Panc1 (cell line): ENCODE measurements at regions not wholly inside any gene's neighbourhood (a gene's known extent, or its start where the extent isn't known, plus 50 kb on each side); places are given as distances from the start of the nearest gene placed in this dataset.
"Not testable (repeated sequence)": the region's sequence is repeated elsewhere in the genome, so short reads cannot be mapped to it uniquely, and the experiment has no call there.

ENCODE experiments used
- POLR2AphosphoS5 ChIP-seq: IDR thresholded peaks from 2 replicates; pipeline ENCODE4 v1.6.1; 2012; ENCODE audit warnings: mild to moderate bottlenecking, low read depth, low read length, moderate library complexity
- TF ChIP-seq, protein P1 (sequence below): fragments of 450-650 bp; IDR thresholded peaks from 2 replicates; pipeline ENCODE4 v1.5.1; 2017; ENCODE audit warnings: mild to moderate bottlenecking

DNA sequence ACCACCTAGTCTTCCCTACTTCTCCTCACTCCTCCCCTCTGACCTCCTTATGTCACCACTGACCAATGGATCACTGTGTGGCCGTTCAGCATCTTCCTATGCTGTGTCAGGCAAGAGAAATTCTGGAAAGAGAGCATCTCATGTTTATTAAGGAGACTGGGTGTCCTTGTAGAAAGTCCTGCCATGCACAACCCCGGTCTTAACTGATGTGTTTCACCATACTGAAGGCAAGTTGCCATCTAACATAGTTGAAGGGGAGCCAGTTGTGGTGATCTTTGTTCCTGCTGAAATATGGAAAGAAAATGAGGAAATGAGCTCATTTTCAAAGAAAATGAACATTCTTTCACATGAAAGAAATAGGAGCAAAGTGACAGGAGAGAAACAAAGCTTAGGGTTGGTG, 167.3 kb downstream of the ANKRD36B start:
- TF ChIP-seq, protein P1, sequence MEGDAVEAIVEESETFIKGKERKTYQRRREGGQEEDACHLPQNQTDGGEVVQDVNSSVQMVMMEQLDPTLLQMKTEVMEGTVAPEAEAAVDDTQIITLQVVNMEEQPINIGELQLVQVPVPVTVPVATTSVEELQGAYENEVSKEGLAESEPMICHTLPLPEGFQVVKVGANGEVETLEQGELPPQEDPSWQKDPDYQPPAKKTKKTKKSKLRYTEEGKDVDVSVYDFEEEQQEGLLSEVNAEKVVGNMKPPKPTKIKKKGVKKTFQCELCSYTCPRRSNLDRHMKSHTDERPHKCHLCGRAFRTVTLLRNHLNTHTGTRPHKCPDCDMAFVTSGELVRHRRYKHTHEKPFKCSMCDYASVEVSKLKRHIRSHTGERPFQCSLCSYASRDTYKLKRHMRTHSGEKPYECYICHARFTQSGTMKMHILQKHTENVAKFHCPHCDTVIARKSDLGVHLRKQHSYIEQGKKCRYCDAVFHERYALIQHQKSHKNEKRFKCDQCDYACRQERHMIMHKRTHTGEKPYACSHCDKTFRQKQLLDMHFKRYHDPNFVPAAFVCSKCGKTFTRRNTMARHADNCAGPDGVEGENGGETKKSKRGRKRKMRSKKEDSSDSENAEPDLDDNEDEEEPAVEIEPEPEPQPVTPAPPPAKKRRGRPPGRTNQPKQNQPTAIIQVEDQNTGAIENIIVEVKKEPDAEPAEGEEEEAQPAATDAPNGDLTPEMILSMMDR = not testable (repeated sequence)
- not testable (repeated sequence) for TF ChIP-seq POLR2AphosphoS5
